Thoracic aorta (tissue), 2 donors: ENCODE measurements at regions not wholly inside any gene's neighbourhood (a gene's known extent, or its start where the extent isn't known, plus 50 kb on each side); places are given as distances from the start of the nearest gene placed in this dataset.
"Not testable (repeated sequence)": the region's sequence is repeated elsewhere in the genome, so short reads cannot be mapped to it uniquely, and the experiment has no call there.

ENCODE experiments used
- ATAC-seq: fragments of 150-250 bp; one replicate; pipeline ENCODE4 v1.8.0; 2017; ENCODE audit warnings: low read depth; ENCODE audit not compliant: insufficient number of reproducible peaks, low FRiP score
- DNase-seq: peaks from one replicate; pipeline ENCODE4 v3.0.0-alpha.2; 2020; ENCODE audit warnings: low spot score
- H3K27ac ChIP-seq, 2 donors: fragments of 200-600 bp; sonication (generic); 1 replicate in 1 of 2; 2 replicates in 1 of 2; pipeline ENCODE4 v1.5.1; 2016; ENCODE audit warnings: mild to moderate bottlenecking in 2 of 2, moderate library complexity in 2 of 2
- H3K27me3 ChIP-seq: fragments of 200-600 bp; sonication (generic); replicated peaks from 2 replicates; pipeline ENCODE4 v1.6.0; 2016; ENCODE audit warnings: mild to moderate bottlenecking; ENCODE audit not compliant: insufficient read depth
- H3K36me3 ChIP-seq: fragments of 200-600 bp; sonication (generic); one replicate; pipeline ENCODE4 v1.5.1; 2016
- H3K4me1 ChIP-seq, 2 donors: fragments of 200-600 bp; sonication (generic); 1 replicate in 1 of 2; 2 replicates in 1 of 2; pipeline versions ENCODE4 v1.5.1 to v1.6.0; 2016; ENCODE audit warnings: low read depth in 2 of 2, mild to moderate bottlenecking in 1 of 2; ENCODE audit not compliant: control insufficient read depth in 1 of 2
- H3K4me3 ChIP-seq: fragments of 200-600 bp; sonication (generic); 2 replicates; pipeline ENCODE4 v1.5.1; 2016; ENCODE audit warnings: mild to moderate bottlenecking
- H3K9me3 ChIP-seq: fragments of 200-600 bp; sonication (generic); 2 replicates; pipeline ENCODE4 v1.5.1; 2016
- TF ChIP-seq, protein P1 (sequence below): fragments of 200-600 bp; sonication (generic); IDR thresholded peaks from one replicate; pipeline ENCODE4 v1.5.1; 2019; ENCODE audit warnings: antibody characterized with exemption

DNA sequence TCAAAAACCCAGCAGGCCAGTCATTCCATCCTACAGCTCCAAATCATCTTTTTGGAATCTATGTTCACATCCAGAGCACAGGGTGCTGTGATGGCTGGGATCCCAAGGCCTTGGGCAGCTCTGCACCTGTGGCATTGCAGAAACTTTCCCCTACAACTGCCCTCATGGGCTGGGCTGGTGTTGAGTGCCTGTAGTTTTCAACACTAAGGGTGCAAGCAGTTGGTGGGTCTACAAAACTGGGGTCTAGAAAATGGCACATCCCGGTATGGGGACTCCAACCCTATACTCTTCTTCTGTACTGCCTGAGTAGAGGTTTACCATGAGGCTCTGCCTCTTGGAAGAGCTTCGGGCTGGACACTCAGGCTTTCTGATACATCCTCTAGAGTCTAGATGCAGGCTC lies 95.2 kb upstream of the TEKT4 start:
- TF ChIP-seq, protein P1, sequence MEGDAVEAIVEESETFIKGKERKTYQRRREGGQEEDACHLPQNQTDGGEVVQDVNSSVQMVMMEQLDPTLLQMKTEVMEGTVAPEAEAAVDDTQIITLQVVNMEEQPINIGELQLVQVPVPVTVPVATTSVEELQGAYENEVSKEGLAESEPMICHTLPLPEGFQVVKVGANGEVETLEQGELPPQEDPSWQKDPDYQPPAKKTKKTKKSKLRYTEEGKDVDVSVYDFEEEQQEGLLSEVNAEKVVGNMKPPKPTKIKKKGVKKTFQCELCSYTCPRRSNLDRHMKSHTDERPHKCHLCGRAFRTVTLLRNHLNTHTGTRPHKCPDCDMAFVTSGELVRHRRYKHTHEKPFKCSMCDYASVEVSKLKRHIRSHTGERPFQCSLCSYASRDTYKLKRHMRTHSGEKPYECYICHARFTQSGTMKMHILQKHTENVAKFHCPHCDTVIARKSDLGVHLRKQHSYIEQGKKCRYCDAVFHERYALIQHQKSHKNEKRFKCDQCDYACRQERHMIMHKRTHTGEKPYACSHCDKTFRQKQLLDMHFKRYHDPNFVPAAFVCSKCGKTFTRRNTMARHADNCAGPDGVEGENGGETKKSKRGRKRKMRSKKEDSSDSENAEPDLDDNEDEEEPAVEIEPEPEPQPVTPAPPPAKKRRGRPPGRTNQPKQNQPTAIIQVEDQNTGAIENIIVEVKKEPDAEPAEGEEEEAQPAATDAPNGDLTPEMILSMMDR, result no peak
- no peaks in the 10 kb centered on the region for H3K27me3 ChIP-seq
- DNase-seq (no peak), ATAC-seq (no peak)
- no peak overlapping the region for H3K27ac ChIP-seq
- H3K9me3 ChIP-seq, result no peaks in the 10 kb centered on the region
- H3K36me3 ChIP-seq, result no peaks in the 10 kb centered on the region
- no peaks in the 10 kb centered on the region for H3K4me1 ChIP-seq
- no peak overlapping the region for H3K4me3 ChIP-seq

DNA sequence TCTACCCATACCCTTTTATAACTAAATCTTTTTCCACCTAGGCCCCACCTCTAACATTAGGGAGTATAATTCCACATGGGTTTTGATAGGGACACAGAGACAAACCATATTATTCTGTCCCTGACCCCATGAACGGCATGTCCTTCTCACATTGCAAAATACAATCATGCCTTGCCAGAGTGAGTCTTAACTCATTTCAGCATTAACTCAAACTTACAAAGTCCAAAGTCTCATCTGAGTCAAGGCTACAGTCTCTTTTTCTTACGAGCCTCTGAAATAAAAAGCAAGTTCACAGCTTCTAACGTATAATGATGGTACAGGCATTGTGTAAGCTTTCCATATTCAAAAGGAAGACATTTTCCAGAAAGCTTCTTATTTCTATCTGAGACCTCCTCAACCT lies 86.1 kb upstream of the TEKT4 start:
- H3K27ac ChIP-seq, H3K36me3 ChIP-seq, DNase-seq, ATAC-seq, H3K27me3 ChIP-seq, H3K4me1 ChIP-seq, H3K4me3 ChIP-seq, H3K9me3 ChIP-seq: not testable (repeated sequence)

DNA sequence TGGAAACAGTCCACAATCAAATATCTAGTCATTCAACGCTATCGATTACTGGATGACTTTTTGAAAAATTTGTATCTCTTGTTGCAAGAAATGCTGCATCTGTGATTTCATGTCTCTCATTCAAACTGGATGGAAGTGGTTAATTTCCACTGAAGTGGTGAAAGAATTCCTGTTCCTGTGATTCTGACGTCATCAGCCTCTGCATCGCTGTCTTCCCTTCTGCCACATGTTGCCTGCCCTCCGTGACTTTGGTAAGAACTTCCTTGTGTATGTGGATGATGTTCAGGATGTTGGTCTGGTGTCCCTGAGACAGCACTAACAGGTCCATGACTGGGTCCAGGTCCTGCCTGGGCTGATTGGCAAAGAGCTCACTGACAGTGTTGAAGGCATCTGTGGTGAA lies 84.8 kb upstream of the TEKT4 start:
- ATAC-seq, H3K36me3 ChIP-seq, H3K27me3 ChIP-seq, H3K4me3 ChIP-seq, H3K4me1 ChIP-seq, H3K27ac ChIP-seq, H3K9me3 ChIP-seq, DNase-seq: not testable (repeated sequence)

DNA sequence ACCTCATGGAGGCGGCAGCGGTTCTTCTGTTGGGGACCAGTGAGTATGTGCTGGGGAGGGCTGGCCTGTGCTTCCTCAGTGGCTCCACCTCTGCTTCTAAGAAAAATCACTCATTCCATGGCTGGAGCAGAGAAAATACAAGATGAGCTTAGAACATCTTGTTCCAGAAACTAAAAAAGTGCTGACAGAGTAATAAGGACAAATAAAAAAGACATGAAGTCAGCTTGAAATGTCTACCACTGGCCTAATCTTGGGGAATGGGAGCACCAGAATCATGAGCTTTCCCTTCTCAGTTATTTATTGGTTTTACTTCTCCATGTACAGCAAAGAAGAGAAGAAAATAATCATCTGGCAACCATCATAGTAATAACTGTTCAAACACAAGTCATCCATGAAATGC lies 81.1 kb upstream of the TEKT4 start:
- not testable (repeated sequence) for H3K9me3 ChIP-seq, H3K27ac ChIP-seq, H3K4me1 ChIP-seq, H3K27me3 ChIP-seq, ATAC-seq, DNase-seq, H3K4me3 ChIP-seq, H3K36me3 ChIP-seq

DNA sequence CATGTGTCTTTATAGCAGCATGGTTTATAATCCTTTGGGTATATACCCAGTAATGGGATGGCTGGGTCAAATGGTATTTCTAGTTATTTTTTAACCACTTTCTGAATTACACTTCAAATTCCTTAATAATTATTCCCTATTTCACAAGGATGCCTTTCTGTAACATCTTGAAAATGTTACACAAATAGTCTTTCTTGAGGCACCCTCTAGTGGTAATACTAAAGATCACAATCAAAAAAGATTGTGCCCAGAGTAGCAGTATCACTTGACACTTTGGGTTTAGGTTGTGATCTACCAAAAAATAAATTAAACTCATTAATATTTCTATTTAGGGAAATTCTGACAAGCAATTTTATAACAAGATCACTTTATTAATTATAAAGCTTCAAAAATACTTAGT lies 74.0 kb upstream of the TEKT4 start:
- not testable (repeated sequence) for ATAC-seq, H3K27ac ChIP-seq, H3K36me3 ChIP-seq, H3K27me3 ChIP-seq, H3K4me3 ChIP-seq, H3K4me1 ChIP-seq, DNase-seq, H3K9me3 ChIP-seq
